ENCODE measurements at regions not wholly inside any gene's neighbourhood (a gene's known extent, or its start where the extent isn't known, plus 50 kb on each side); places are given as distances from the start of the nearest gene placed in this dataset.

DNA sequence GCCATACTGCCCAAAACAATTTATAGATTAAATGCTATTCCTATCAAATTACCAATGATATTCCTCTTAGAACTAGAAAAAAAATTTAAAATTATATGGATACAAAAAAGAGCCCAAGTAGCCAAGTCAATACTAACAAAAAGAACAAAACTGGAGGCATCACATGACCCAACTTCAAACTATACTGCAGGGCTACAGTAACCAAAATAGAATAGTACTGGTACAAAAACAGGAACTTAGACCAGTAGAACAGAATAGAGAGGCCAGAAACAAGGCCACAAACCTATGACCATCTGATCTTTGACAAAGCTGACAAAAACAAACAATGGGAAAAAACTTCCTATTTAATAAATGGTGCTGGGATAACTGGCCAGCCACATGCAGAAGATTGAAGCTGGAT lies 86.1 kb upstream of the KYNU start:
- Mint-ChIP-seq H3K36me3 (no peaks in the 10 kb centered on the region), H3K27me3 (no peaks in the 10 kb centered on the region), H3K4me1 (no peaks in the 10 kb centered on the region), H3K27ac (no peak overlapping the region), H3K9me3 (ENCODE audit: low read depth) (peaks cover 4% of the 10 kb centered on the region), H3K4me3 (no peak overlapping the region)
- ATAC-seq (no peak), DNase-seq (no peak)
- CTCF ChIA-PET: no interaction called here

DNA sequence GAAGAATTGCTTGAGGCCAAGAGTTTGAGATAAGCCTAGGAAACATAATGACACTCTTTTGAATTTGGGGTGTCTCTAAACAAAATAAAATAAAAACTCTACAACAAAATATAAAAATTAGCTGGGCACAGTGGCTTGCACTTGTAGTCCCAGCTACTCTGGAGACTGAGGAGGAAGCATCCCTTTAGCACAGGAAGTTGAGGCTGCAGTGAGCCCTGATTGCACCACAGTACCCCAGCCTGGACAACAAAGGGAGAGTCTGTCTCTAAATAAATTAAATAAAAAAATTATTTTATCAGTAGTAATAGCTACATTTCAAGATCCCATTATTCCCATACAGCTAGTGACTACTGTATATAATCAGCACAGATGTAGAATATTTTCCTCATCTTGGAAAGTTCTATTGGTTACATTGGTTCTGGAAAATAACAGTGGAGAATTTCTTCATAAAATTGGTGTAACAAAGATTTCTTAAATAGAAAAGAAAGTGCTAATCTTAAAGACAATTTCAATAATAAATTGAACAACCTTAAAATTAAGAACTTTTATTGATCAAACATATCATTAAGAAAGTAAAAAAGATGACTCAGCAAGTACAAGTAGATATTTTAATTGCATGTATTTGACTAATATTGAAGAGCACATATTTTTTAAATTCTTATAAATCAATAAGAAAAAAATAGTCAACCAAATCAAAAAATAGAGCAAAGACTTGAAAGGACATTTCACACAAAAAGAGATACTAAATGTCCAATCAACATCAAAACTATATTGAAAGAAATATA lies 90.4 kb upstream of the KYNU start:
- no peak overlapping the region for H3K4me3 Mint-ChIP-seq
- H3K9me3 Mint-ChIP-seq (ENCODE audit: low read depth): no peaks in the 10 kb centered on the region
- H3K4me1 Mint-ChIP-seq: no peaks in the 10 kb centered on the region
- no peak overlapping the region for H3K27ac Mint-ChIP-seq
- no peaks in the 10 kb centered on the region for H3K36me3 Mint-ChIP-seq
- DNase-seq (no peak), ATAC-seq (no peak)
- no peaks in the 10 kb centered on the region for H3K27me3 Mint-ChIP-seq
- CTCF ChIA-PET: no interaction called here

GRCh38 chr2:142782942-142783443 lies 94.5 kb upstream of the KYNU start:
- H3K4me3 Mint-ChIP-seq: no peak overlapping the region
- no peak for ATAC-seq
- no peaks in the 10 kb centered on the region for H3K9me3 Mint-ChIP-seq (ENCODE audit: low read depth)
- CTCF ChIA-PET: no interaction called here
- no peaks in the 10 kb centered on the region for H3K4me1 Mint-ChIP-seq
- no peaks in the 10 kb centered on the region for H3K36me3 Mint-ChIP-seq
- DNase-seq: no peak
- H3K27me3 Mint-ChIP-seq: no peaks in the 10 kb centered on the region
- H3K27ac Mint-ChIP-seq: no peak overlapping the region

DNA sequence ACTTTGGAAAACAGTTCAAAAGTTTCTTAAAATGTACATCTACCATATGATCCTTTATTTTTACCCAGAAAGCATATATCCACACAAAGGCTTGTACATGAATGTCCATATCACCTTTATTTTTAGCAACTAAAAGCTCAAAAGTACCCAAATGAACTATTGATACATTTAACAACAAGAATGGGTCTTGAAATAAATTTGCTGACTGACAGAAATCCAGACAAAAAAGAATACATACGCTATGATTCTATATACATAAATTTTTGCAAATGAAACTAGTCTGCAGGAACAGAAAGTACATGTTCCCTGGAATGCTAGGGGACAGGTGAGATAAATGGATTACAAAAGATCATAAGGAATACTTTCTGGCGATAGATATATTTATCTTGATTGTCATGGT lies 96.3 kb upstream of the KYNU start:
- DNase-seq: no peak
- no peaks in the 10 kb centered on the region for H3K27me3 Mint-ChIP-seq
- CTCF ChIA-PET: no interaction called here
- ATAC-seq: no peak
- no peaks in the 10 kb centered on the region for H3K9me3 Mint-ChIP-seq (ENCODE audit: low read depth)
- no peak overlapping the region for H3K4me3 Mint-ChIP-seq
- no peaks in the 10 kb centered on the region for H3K36me3 Mint-ChIP-seq
- H3K4me1 Mint-ChIP-seq: no peaks in the 10 kb centered on the region
- no peak overlapping the region for H3K27ac Mint-ChIP-seq

DNA sequence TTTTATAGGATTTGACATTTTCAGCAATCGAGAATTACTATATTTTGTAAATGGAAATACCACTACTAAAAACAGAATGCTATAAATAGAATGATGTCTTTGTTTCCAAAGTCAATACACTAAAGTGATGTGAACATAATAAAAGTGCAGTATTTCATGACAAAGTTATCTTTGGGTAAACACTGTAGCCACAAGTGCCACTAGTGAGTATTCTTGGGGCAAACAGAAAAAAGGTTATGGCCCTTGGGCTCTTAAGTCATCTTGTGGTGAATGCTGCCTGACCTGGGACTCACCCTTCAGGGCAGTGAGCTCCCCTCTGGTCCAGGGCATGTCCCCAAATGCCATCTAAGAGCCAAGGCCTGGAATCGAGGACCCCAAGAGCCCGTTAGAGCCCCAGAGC lies 99.2 kb upstream of the KYNU start:
- no peaks in the 10 kb centered on the region for H3K36me3 Mint-ChIP-seq
- H3K27me3 Mint-ChIP-seq: no peaks in the 10 kb centered on the region
- no peak overlapping the region for H3K4me3 Mint-ChIP-seq
- H3K9me3 Mint-ChIP-seq (ENCODE audit: low read depth): no peaks in the 10 kb centered on the region
- DNase-seq (no peak), ATAC-seq (no peak)
- H3K4me1 Mint-ChIP-seq: no peaks in the 10 kb centered on the region
- CTCF ChIA-PET: no interaction called here
- no peak overlapping the region for H3K27ac Mint-ChIP-seq

DNA sequence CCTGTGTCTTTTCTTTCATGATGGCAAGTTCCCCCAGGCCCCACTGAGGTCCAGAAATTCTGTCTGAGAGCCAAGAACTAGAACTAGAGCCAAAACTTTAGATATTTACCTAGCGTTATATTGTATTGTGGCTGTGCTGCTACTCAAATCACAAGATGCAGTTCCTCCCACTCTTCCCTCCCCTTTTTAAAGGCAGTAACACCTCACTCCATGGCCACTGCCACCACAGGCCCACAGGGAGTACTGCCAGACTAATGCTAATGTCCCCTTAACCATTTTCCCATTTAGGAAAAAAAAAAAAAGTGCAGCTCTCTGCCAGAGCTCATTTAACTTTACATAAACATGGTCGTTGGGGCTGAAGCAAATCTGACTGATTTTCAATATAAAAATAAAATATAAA lies 99.7 kb upstream of the KYNU start:
- Mint-ChIP-seq H3K9me3 (ENCODE audit: low read depth) (no peaks in the 10 kb centered on the region), H3K4me1 (no peaks in the 10 kb centered on the region), H3K27ac (no peak overlapping the region), H3K4me3 (no peak overlapping the region), H3K36me3 (no peaks in the 10 kb centered on the region), H3K27me3 (no peaks in the 10 kb centered on the region)
- DNase-seq (no peak), ATAC-seq (no peak)
- CTCF ChIA-PET: no interaction called here

- no peaks in the 10 kb centered on the region for H3K36me3 Mint-ChIP-seq
- ATAC-seq: no peak
- no peak overlapping the region for H3K27ac Mint-ChIP-seq
- no peak overlapping the region for H3K4me3 Mint-ChIP-seq
- no peaks in the 10 kb centered on the region for H3K4me1 Mint-ChIP-seq
- H3K27me3 Mint-ChIP-seq: no peaks in the 10 kb centered on the region
- CTCF ChIA-PET: no interaction called here
- H3K9me3 Mint-ChIP-seq (ENCODE audit: low read depth): no peaks in the 10 kb centered on the region
- DNase-seq: no peak
Measured at GRCh38 chr2:142769761-142770160, 107.7 kb upstream of the KYNU start.

DNA sequence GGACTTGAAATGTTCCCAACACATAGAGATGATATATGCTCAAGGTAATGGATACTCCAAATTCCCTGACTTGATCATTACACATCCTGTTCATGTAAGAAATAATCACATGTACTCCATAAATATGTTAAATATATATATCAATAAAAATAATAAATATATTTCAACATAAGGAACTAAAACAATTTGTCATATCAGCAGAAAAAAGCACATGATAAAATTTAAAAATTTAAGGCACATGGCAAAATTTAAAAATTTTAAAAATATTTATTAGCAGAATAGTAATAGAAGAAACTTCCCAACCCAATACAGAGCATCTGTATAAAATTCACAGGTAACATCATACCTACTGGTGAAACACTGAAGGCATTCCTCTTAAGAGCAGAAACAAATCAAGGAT lies 109.6 kb upstream of the KYNU start:
- no peaks in the 10 kb centered on the region for H3K27me3 Mint-ChIP-seq
- no peak overlapping the region for H3K4me3 Mint-ChIP-seq
- H3K27ac Mint-ChIP-seq: no peak overlapping the region
- no peaks in the 10 kb centered on the region for H3K36me3 Mint-ChIP-seq
- H3K9me3 Mint-ChIP-seq (ENCODE audit: low read depth): no peaks in the 10 kb centered on the region
- no peak for DNase-seq
- no peak for ATAC-seq
- H3K4me1 Mint-ChIP-seq: no peaks in the 10 kb centered on the region
- CTCF ChIA-PET: no interaction called here

DNA sequence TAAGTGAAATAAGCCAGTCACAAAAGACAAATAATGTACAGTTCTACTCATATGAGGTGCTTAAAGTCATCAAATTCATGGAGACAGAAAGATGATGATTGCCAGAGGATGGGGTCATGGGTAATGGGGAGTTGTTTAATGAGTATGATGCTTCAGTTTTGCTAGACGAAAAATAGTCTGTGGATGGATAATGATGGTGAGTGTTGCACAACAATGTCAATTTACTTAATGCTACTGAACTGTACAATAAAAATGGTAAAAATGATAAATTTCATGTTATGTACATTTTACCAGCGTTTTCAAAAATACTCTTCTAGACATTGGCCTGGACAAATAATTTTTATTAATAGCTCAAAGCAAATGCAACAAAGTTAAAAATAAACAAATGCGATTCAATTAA lies 118.5 kb upstream of the KYNU start:
- H3K4me1 Mint-ChIP-seq: no peaks in the 10 kb centered on the region
- no peaks in the 10 kb centered on the region for H3K27me3 Mint-ChIP-seq
- no peak overlapping the region for H3K27ac Mint-ChIP-seq
- CTCF ChIA-PET: interaction anchor here (0.6 kb wide), 1 partner anchor 430 kb away, joined by 3 read pairs; no protein-coding TSS in a partner anchor
- H3K4me3 Mint-ChIP-seq: no peak overlapping the region
- DNase-seq: no peak
- no peaks in the 10 kb centered on the region for H3K9me3 Mint-ChIP-seq (ENCODE audit: low read depth)
- H3K36me3 Mint-ChIP-seq: no peaks in the 10 kb centered on the region
- no peak for ATAC-seq

GRCh38 chr2:142757111-142757510 lies 120.4 kb upstream of the KYNU start:
- CTCF ChIA-PET: no interaction called here
- no peak overlapping the region for H3K4me3 Mint-ChIP-seq
- ATAC-seq: no peak

GRCh38 chr2:142756430-142756829 lies 121.0 kb upstream of the KYNU start:
- Mint-ChIP-seq H3K9me3 (ENCODE audit: low read depth) (no peaks in the 10 kb centered on the region), H3K4me3 (no peak overlapping the region), H3K36me3 (no peaks in the 10 kb centered on the region), H3K4me1 (no peaks in the 10 kb centered on the region), H3K27me3 (no peaks in the 10 kb centered on the region), H3K27ac (no peak overlapping the region)
- CTCF ChIA-PET: no interaction called here
- no peak for DNase-seq
- ATAC-seq: no peak

More at GRCh38 chr2:142757111-142757510, 120.4 kb upstream of the KYNU start:
- no peak for DNase-seq
- Mint-ChIP-seq H3K4me1 (no peaks in the 10 kb centered on the region), H3K27me3 (no peaks in the 10 kb centered on the region), H3K36me3 (no peaks in the 10 kb centered on the region), H3K9me3 (ENCODE audit: low read depth) (no peaks in the 10 kb centered on the region), H3K27ac (no peak overlapping the region)

- Mint-ChIP-seq H3K27ac (no peak overlapping the region), H3K27me3 (no peaks in the 10 kb centered on the region), H3K4me1 (no peaks in the 10 kb centered on the region), H3K4me3 (no peak overlapping the region), H3K36me3 (no peaks in the 10 kb centered on the region), H3K9me3 (ENCODE audit: low read depth) (no peaks in the 10 kb centered on the region)
- CTCF ChIA-PET: no interaction called here
- ATAC-seq (no peak), DNase-seq (no peak)
Measured at GRCh38 chr2:142755191-142755590, 122.3 kb upstream of the KYNU start.

- no peak for ATAC-seq
- DNase-seq: no peak
- H3K9me3 Mint-ChIP-seq (ENCODE audit: low read depth): no peaks in the 10 kb centered on the region
- H3K36me3 Mint-ChIP-seq: no peaks in the 10 kb centered on the region
- no peaks in the 10 kb centered on the region for H3K27me3 Mint-ChIP-seq
- H3K27ac Mint-ChIP-seq: no peak overlapping the region
- no peaks in the 10 kb centered on the region for H3K4me1 Mint-ChIP-seq
- H3K4me3 Mint-ChIP-seq: no peak overlapping the region
- CTCF ChIA-PET: no interaction called here
Measured at GRCh38 chr2:142754182-142754581, 123.3 kb upstream of the KYNU start.

- CTCF ChIA-PET: no interaction called here
- no peak for DNase-seq
- Mint-ChIP-seq H3K36me3 (no peaks in the 10 kb centered on the region), H3K4me3 (no peak overlapping the region), H3K27me3 (no peaks in the 10 kb centered on the region), H3K27ac (no peak overlapping the region), H3K9me3 (ENCODE audit: low read depth) (no peaks in the 10 kb centered on the region), H3K4me1 (no peaks in the 10 kb centered on the region)
- no peak for ATAC-seq
Measured at GRCh38 chr2:142750858-142751257, 126.6 kb upstream of the KYNU start.

All from activated CD8-positive, alpha-beta memory T cell treated with anti-CD3 and anti-CD28 coated beads, Interleukin-2, amount 10 ng/mL, durations not matched to agents 7 days and 5 days (primary cell).